ENCODE measurements at regions not wholly inside any gene's neighbourhood (a gene's known extent, or its start where the extent isn't known, plus 50 kb on each side); places are given as distances from the start of the nearest gene placed in this dataset.

- Mint-ChIP-seq H3K9me3 (peaks cover 5% of the 10 kb centered on the region; the same call in 1 of the 2 replicates), H3K4me1 (ENCODE audit: low read depth) (peaks cover 45% of the 10 kb centered on the region), H3K27me3 (ENCODE audit: insufficient read depth) (0 out of 2 replicates have a peak, but pooled peaks cover 3% of the 10 kb centered on the region), H3K4me3 (no peak overlapping the region), H3K36me3 (ENCODE audit: low read depth) (no peaks in the 10 kb centered on the region), H3K27ac (no peak overlapping the region)
- peak; percentile 25 for DNase-seq
- TF ChIP-seq CTCF (IDR thresholded peaks at IDR 0.05), result no peak
These were observed 102.3 kb upstream of the GRIA3 start for GRCh38 chrX:123081776-123082175.

- peak overlapping the region; percentile 38 for H3K27ac Mint-ChIP-seq
- peaks cover 5% of the 10 kb centered on the region; the same call in 1 of the 2 replicates for H3K9me3 Mint-ChIP-seq
- no peaks in the 10 kb centered on the region for H3K27me3 Mint-ChIP-seq (ENCODE audit: insufficient read depth)
- TF ChIP-seq CTCF (IDR thresholded peaks at IDR 0.05), result no peak
- no peak overlapping the region; the same call in 1 of the 2 replicates for H3K4me3 Mint-ChIP-seq
- DNase-seq, result peak; percentile 12
- H3K36me3 Mint-ChIP-seq (ENCODE audit: low read depth), result no peaks in the 10 kb centered on the region
- peaks cover 38% of the 10 kb centered on the region for H3K4me1 Mint-ChIP-seq (ENCODE audit: low read depth)
These were observed 100.2 kb upstream of the GRIA3 start for GRCh38 chrX:123083924-123084323.

DNA sequence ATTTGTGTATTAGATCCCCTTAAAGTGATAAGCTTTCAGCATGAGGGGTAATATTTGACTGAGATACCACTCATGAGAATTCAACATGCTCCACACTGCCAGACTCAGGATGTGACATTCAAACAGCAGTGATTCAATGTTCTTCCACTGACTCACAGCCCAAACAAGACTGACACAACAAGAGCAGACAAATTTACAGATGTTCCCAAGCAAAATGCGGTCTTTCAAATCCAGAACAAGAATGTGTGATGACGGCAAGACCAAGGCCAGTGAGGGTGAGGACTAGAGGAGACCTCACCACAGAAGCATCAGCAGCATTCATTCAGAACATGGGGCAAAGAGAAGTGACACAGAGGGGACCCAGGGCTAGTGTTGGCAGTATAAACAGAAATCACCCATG is 99.3 kb upstream of the GRIA3 start:
- Mint-ChIP-seq H3K9me3 (peaks cover 5% of the 10 kb centered on the region; the same call in 1 of the 2 replicates), H3K4me3 (peak overlapping the region; percentile 42), H3K27me3 (ENCODE audit: insufficient read depth) (no peaks in the 10 kb centered on the region), H3K36me3 (ENCODE audit: low read depth) (no peaks in the 10 kb centered on the region), H3K27ac (peak overlapping the region; percentile 78), H3K4me1 (ENCODE audit: low read depth) (peaks cover 38% of the 10 kb centered on the region)
- DNase-seq, result peak; percentile 73
- no peak for TF ChIP-seq CTCF (IDR thresholded peaks at IDR 0.05)

DNA sequence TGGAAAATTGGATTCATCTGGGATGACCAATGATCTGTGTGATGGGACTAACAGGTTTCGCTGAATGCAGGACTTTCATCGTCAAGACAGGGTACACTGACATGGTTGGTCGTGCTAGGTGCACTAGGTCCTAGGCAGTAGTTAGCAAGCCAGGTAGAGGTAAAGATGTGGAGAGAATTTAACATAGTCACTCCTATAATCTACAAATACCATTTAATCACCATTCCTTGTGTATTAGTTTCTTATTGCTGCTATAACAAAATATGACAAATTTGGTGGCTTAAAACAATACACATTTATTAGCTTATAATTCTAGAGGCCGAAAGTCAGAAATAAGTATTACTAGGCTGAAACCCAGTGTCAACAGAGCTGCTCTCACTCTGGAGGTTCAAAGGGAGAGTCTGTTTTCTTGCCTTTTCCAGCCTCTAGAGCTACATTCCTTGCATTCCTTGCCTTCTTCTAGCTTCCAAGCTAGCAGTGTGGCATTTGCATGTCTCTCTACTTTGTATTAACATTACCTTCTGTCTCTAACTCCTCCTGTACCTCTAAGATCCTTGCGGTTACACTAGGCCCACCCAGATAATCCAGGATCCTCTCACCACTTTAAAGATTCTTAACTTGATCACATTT is 98.7 kb upstream of the GRIA3 start:
- Mint-ChIP-seq H3K9me3 (peaks cover 5% of the 10 kb centered on the region; the same call in 1 of the 2 replicates), H3K27ac (peak overlapping the region; percentile 78), H3K4me3 (peak overlapping the region; percentile 42)

DNA sequence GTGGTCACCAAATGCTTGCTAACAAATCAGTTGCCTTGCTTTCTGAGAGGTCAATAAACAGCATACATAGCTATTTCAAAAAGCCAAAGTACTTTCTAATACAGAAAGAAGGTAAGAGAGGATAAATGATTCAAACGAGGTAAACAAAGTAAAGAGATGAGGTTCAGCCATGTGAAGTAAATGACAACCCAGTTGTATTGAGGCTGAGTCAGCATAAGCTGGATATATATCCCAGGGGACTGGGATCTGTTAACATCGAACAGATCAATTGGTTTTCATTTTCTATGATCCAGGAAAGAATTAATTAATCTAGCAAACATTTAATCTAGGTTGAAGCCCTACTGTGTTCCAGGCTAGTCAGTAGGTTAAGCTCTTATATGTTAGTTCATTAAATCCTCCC is 97.3 kb upstream of the GRIA3 start:
- Mint-ChIP-seq H3K36me3 (ENCODE audit: low read depth) (no peaks in the 10 kb centered on the region), H3K9me3 (peaks cover 5% of the 10 kb centered on the region; the same call in 1 of the 2 replicates), H3K27me3 (ENCODE audit: insufficient read depth) (no peaks in the 10 kb centered on the region), H3K27ac (no peak overlapping the region), H3K4me3 (no peak overlapping the region), H3K4me1 (ENCODE audit: low read depth) (peaks cover 33% of the 10 kb centered on the region)
- no peak for DNase-seq
- TF ChIP-seq CTCF (IDR thresholded peaks at IDR 0.05), result no peak

More for the DNA sequence above, 98.7 kb upstream of the GRIA3 start:
- H3K27me3 Mint-ChIP-seq (ENCODE audit: insufficient read depth), result no peaks in the 10 kb centered on the region
- peaks cover 38% of the 10 kb centered on the region for H3K4me1 Mint-ChIP-seq (ENCODE audit: low read depth)
- DNase-seq, result peak; percentile 0
- no peaks in the 10 kb centered on the region for H3K36me3 Mint-ChIP-seq (ENCODE audit: low read depth)
- TF ChIP-seq CTCF (IDR thresholded peaks at IDR 0.05), result no peak
